ENCODE measurements at regions not wholly inside any gene's neighbourhood (a gene's known extent, or its start where the extent isn't known, plus 50 kb on each side); places are given as distances from the start of the nearest gene placed in this dataset.

GRCh38 chr20:52470561-52470960 is 279.0 kb upstream of the ZFP64 start:
- no peak for TF ChIP-seq POLR2AphosphoS5 (IDR thresholded peaks at IDR 0.05)
- TF ChIP-seq, protein P1, sequence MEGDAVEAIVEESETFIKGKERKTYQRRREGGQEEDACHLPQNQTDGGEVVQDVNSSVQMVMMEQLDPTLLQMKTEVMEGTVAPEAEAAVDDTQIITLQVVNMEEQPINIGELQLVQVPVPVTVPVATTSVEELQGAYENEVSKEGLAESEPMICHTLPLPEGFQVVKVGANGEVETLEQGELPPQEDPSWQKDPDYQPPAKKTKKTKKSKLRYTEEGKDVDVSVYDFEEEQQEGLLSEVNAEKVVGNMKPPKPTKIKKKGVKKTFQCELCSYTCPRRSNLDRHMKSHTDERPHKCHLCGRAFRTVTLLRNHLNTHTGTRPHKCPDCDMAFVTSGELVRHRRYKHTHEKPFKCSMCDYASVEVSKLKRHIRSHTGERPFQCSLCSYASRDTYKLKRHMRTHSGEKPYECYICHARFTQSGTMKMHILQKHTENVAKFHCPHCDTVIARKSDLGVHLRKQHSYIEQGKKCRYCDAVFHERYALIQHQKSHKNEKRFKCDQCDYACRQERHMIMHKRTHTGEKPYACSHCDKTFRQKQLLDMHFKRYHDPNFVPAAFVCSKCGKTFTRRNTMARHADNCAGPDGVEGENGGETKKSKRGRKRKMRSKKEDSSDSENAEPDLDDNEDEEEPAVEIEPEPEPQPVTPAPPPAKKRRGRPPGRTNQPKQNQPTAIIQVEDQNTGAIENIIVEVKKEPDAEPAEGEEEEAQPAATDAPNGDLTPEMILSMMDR (IDR thresholded peaks at IDR 0.05): no peak

Measured in esophagus muscularis mucosa (tissue), 3 donors.